ENCODE measurements at regions not wholly inside any gene's neighbourhood (a gene's known extent, or its start where the extent isn't known, plus 50 kb on each side); places are given as distances from the start of the nearest gene placed in this dataset.
"Not testable (repeated sequence)": the region's sequence is repeated elsewhere in the genome, so short reads cannot be mapped to it uniquely, and the experiment has no call there.

GRCh38 chr3:107450254-107450893 is 72.4 kb upstream of the BBX start:
- WGBS, 10 experiments, result 10 to 75% (median 35%) methylated on average over 1 to 2 of the region's 2 CpGs; no CpG with 5 or more reads in 3 of the 10 experiments
- ATAC-seq (replicated peaks in 6 of 8), result peak in 5 of 8 experiments; percentile 54 to 100 (median 74)
- in situ Hi-C loops (cut with MboI; ENCODE audit: low pct_unique_long_range_greater_than_20kb in 2 of 9, low sequenced_read_pairs in 9 of 9, unreplicated experiment in 9 of 9), result no loop called here

GRCh38 chr3:107452436-107452835 is 70.3 kb upstream of the BBX start:
- Histone ChIP-seq H3K4me3 (no peak overlapping the region), H3K4me1 (replicated peaks in 1 of 2) (no peaks in the 10 kb centered on the region), H3K27ac (no peak overlapping the region)
- ATAC-seq (replicated peaks in 6 of 8), result peak in 3 of 8 experiments; percentile 39 to 77 (median 76)
- in situ Hi-C loops (cut with MboI; ENCODE audit: low pct_unique_long_range_greater_than_20kb in 2 of 9, low sequenced_read_pairs in 9 of 9, unreplicated experiment in 9 of 9), result no loop called here
- WGBS, 10 experiments, result 0 to 100% (median 72%) methylated on average over 1 to 2 of the region's 2 CpGs

More at GRCh38 chr3:107450254-107450893, 72.4 kb upstream of the BBX start:
- Histone ChIP-seq H3K4me3 (no peak overlapping the region), H3K27ac (no peak overlapping the region), H3K4me1 (replicated peaks in 1 of 2) (no peaks in the 10 kb centered on the region)

- in situ Hi-C loops (cut with MboI; ENCODE audit: low pct_unique_long_range_greater_than_20kb in 2 of 9, low sequenced_read_pairs in 9 of 9, unreplicated experiment in 9 of 9), result no loop called here
- Histone ChIP-seq H3K4me3 (no peak overlapping the region), H3K4me1 (replicated peaks in 1 of 2) (no peaks in the 10 kb centered on the region), H3K27ac (no peak overlapping the region)
- ATAC-seq (replicated peaks in 6 of 8), result no peak
- WGBS, 10 experiments, result 80 to 100% (median 92%) methylated on average over 1 to 2 of the region's 2 CpGs; no CpG with 5 or more reads in 3 of the 10 experiments
Measured at GRCh38 chr3:107453504-107453903, 69.3 kb upstream of the BBX start.

- WGBS, 10 experiments, result 29 to 100% (median 70%) methylated on average over 1 of the region's 1 CpG; no CpG with 5 or more reads in 2 of the 10 experiments
- ATAC-seq (replicated peaks in 6 of 8), result peak in 1 of 8 experiments; percentile 41
- H3K4me3 ChIP-seq, result no peak overlapping the region
- in situ Hi-C loops (cut with MboI; ENCODE audit: low pct_unique_long_range_greater_than_20kb in 2 of 9, low sequenced_read_pairs in 9 of 9, unreplicated experiment in 9 of 9), result no loop called here
- H3K27ac ChIP-seq, result no peak overlapping the region
- no peaks in the 10 kb centered on the region for H3K4me1 ChIP-seq (replicated peaks in 1 of 2)
Measured at GRCh38 chr3:107455621-107456020, 67.1 kb upstream of the BBX start.

- Histone ChIP-seq H3K27ac (no peak overlapping the region), H3K4me1 (replicated peaks in 1 of 2) (no peaks in the 10 kb centered on the region), H3K4me3 (no peak overlapping the region)
- in situ Hi-C loops (cut with MboI; ENCODE audit: low pct_unique_long_range_greater_than_20kb in 2 of 9, low sequenced_read_pairs in 9 of 9, unreplicated experiment in 9 of 9), result no loop called here
- WGBS, 10 experiments, result 47 to 100% (median 88%) methylated on average over 1 of the region's 1 CpG
- no peak for ATAC-seq (replicated peaks in 6 of 8)
Measured at GRCh38 chr3:107456501-107456900, 66.3 kb upstream of the BBX start.

GRCh38 chr3:107458871-107459270 is 63.9 kb upstream of the BBX start:
- Histone ChIP-seq H3K4me3 (no peak overlapping the region), H3K27ac (no peak overlapping the region), H3K4me1 (replicated peaks in 1 of 2) (no peaks in the 10 kb centered on the region)
- ATAC-seq (replicated peaks in 6 of 8), result no peak
- in situ Hi-C loops (cut with MboI; ENCODE audit: low pct_unique_long_range_greater_than_20kb in 2 of 9, low sequenced_read_pairs in 9 of 9, unreplicated experiment in 9 of 9), result no loop called here

- whole genome bisulfite sequencing, 10 experiments, result 63 to 100% (median 83%) methylated on average over 1 to 5 of the region's 5 CpGs; no CpG with 5 or more reads in 2 of the 10 experiments
- H3K4me3 ChIP-seq, result no peak overlapping the region
- H3K4me1 ChIP-seq (replicated peaks in 1 of 2), result no peaks in the 10 kb centered on the region
- H3K27ac ChIP-seq, result no peak overlapping the region
- no peak for ATAC-seq (replicated peaks in 6 of 8)
- in situ Hi-C loops (cut with MboI; ENCODE audit: low pct_unique_long_range_greater_than_20kb in 2 of 9, low sequenced_read_pairs in 9 of 9, unreplicated experiment in 9 of 9), result no loop called here
Measured at GRCh38 chr3:107461721-107462120, 61.0 kb upstream of the BBX start.

GRCh38 chr3:107464037-107464436 is 58.7 kb upstream of the BBX start:
- H3K4me3 ChIP-seq, result no peak overlapping the region
- ATAC-seq (replicated peaks in 6 of 8), result no peak
- no peak overlapping the region for H3K27ac ChIP-seq
- WGBS, 10 experiments, result 20 to 100% (median 90%) methylated on average over 1 to 2 of the region's 2 CpGs; no CpG with 5 or more reads in 2 of the 10 experiments
- in situ Hi-C loops (cut with MboI; ENCODE audit: low pct_unique_long_range_greater_than_20kb in 2 of 9, low sequenced_read_pairs in 9 of 9, unreplicated experiment in 9 of 9), result no loop called here
- no peaks in the 10 kb centered on the region for H3K4me1 ChIP-seq (replicated peaks in 1 of 2)

- 17 to 94% (median 70%) methylated on average over 1 to 2 of the region's 3 CpGs; no CpG with 5 or more reads in 2 of the 10 experiments for WGBS, 10 experiments
- Histone ChIP-seq H3K27ac (no peak overlapping the region), H3K4me3 (no peak overlapping the region), H3K4me1 (replicated peaks in 1 of 2) (no peaks in the 10 kb centered on the region)
- in situ Hi-C loops (cut with MboI; ENCODE audit: low pct_unique_long_range_greater_than_20kb in 2 of 9, low sequenced_read_pairs in 9 of 9, unreplicated experiment in 9 of 9), result no loop called here
- ATAC-seq (replicated peaks in 6 of 8), result no peak
Measured at GRCh38 chr3:107465064-107465631, 57.6 kb upstream of the BBX start.

- H3K4me3 ChIP-seq, result no peak overlapping the region
- in situ Hi-C loops (cut with MboI; ENCODE audit: low pct_unique_long_range_greater_than_20kb in 2 of 9, low sequenced_read_pairs in 9 of 9, unreplicated experiment in 9 of 9), result no loop called here
- no peak for ATAC-seq (replicated peaks in 6 of 8)
- no peaks in the 10 kb centered on the region for H3K4me1 ChIP-seq (replicated peaks in 1 of 2)
- 0 to 67% (median 47%) methylated on average over 1 of the region's 1 CpG; no CpG with 5 or more reads in 6 of the 10 experiments for WGBS, 10 experiments
- no peak overlapping the region for H3K27ac ChIP-seq
Measured at GRCh38 chr3:107468782-107469181, 54.0 kb upstream of the BBX start.

- H3K4me1 ChIP-seq (replicated peaks in 1 of 2); H3K4me3 ChIP-seq; ATAC-seq (replicated peaks in 6 of 8); in situ Hi-C loops (cut with MboI; ENCODE audit: low pct_unique_long_range_greater_than_20kb in 2 of 9, low sequenced_read_pairs in 9 of 9, unreplicated experiment in 9 of 9); H3K27ac ChIP-seq: not testable (repeated sequence)
- 33 to 80% (median 60%) methylated on average over 1 to 8 of the region's 8 CpGs; no CpG with 5 or more reads in 5 of the 10 experiments for WGBS, 10 experiments
Measured at GRCh38 chr3:107470496-107470895, 52.3 kb upstream of the BBX start.
